A549 (cell line): ENCODE measurements at regions not wholly inside any gene's neighbourhood (a gene's known extent, or its start where the extent isn't known, plus 50 kb on each side); places are given as distances from the start of the nearest gene placed in this dataset.

Source experiments
- CTCF ChIP-seq: fragments of >200 bp; sonication (Bioruptor Twin); formaldehyde crosslinking; IDR thresholded peaks from 3 replicates; pipeline ENCODE4 v1.5.1; 2016
- HOXA7 ChIP-seq: fragments of 250-450 bp; sonication (Bioruptor Pico); IDR thresholded peaks from 2 replicates; pipeline ENCODE4 v1.5.0; 2020; ENCODE audit warnings: mild to moderate bottlenecking, moderate library complexity
- POLR2A ChIP-seq: IDR thresholded peaks from 2 replicates; pipeline ENCODE4 v1.6.1; 2012; ENCODE audit warnings: mild to moderate bottlenecking, low read length
- RCOR1 ChIP-seq: fragments of 150-350 bp; IDR thresholded peaks from 2 replicates; pipeline ENCODE4 v1.6.1; 2014; ENCODE audit warnings: antibody characterized with exemption, low read length, low read depth

- TF ChIP-seq HOXA7 (no peak), CTCF (no peak), POLR2A (no peak), RCOR1 (no peak)
Measured at GRCh38 chr11:33959855-33960400, 68.1 kb upstream of the LMO2 start.
